ENCODE measurements at regions not wholly inside any gene's neighbourhood (a gene's known extent, or its start where the extent isn't known, plus 50 kb on each side); places are given as distances from the start of the nearest gene placed in this dataset.
"Not testable (repeated sequence)": the region's sequence is repeated elsewhere in the genome, so short reads cannot be mapped to it uniquely, and the experiment has no call there.

GRCh38 chr4:101669832-101670188 is 120.7 kb upstream of the BANK1 start:
- no peak for DNase-seq

DNA sequence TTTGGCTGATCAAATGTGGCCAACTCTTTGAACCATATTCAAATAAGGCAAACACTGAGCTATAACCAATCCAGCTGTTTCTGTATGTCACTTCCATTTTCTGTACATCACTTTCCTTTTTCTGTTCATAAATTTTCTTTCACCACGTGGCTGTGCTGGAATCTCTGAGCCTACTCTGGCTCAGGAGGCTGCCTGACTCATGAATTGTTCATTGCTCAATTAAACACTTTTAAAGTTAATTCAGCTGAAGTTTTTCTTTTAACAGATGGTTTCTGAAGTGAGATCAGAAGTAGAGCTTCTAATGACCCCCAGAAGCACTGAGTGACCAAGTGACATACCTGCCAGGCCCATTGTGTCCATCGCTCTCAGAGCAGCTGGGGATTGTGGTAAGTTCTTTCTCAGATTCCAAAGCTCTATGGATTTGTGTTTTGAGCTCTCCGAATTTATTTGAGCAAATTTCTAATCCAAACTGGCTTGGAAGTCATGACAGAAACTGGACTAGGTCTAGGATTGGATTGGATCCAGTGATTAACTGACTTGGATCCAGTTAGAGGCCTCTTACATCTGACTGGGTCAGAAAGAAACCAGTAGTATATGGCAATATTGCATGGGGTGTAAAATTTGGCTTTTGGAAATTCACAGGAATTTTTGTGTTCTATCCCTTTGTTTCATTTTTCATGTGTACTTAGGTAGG is 121.2 kb upstream of the BANK1 start:
- no peak for DNase-seq

- DNase-seq, result no peak
Observed at GRCh38 chr4:101667348-101667747, 123.2 kb upstream of the BANK1 start.

GRCh38 chr4:101660607-101661006 is 129.9 kb upstream of the BANK1 start:
- DNase-seq, result no peak

GRCh38 chr4:101655857-101656256 is 134.7 kb upstream of the BANK1 start:
- DNase-seq, result no peak

GRCh38 chr4:101655005-101655404 is 135.5 kb upstream of the BANK1 start:
- DNase-seq, result no peak

- no peak for DNase-seq
Observed at GRCh38 chr4:101651778-101652177, 138.8 kb upstream of the BANK1 start.

DNA sequence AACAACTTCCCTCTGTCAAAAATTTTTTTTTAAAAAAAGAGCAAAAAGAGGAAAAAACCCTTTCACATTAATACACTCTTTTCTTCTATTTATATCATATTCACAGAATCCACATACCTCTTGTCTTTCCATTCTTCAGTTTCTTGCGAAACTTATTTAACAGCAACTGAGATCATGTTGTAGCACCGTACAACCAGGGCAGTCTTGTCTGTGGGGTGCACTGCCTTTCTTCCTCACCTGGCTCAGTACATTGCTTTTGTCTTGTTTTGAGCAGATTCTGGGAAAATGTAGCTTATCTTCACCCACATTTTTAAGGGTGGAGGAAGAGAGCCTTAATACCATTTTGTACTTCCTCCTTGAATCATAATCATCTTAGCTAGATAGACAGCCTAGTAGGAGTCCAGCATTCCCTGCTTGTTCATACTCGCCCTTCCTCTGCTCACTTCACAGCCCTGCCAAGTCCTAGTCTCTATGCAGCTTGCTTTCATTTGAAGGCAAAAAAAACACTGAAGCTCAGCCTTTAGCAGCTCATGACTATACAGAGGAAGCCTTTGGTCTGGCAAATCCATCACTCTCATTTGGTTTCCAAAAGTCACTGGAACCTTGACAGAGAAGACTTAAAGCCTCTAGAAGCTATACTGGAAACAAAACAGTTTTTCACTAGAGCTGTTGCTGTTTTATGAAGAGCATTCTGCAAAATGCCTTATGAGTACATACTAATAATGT is 140.6 kb upstream of the BANK1 start:
- DNase-seq, result no peak

GRCh38 chr4:101647710-101648034 is 142.9 kb upstream of the BANK1 start:
- no peak for DNase-seq

DNA sequence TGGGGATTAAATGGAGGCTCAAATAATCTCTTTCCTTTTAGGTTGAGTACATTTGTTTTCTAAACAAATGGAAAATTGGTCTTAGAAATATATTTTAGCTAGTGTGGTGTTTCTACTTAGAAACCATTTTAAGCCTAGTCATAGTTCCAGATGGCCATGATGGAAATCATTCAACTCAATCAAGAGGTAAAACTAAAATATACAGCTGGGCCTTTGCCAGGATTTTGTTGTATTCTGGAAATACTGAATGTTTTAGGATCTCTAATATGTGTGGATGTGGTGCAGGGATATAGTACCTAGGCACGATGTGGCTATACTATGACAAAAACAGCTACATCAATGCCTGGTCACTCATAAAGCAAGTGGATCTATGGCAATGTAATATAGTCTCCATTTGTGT is 146.0 kb upstream of the BANK1 start:
- no peak for DNase-seq

GRCh38 chr4:101643186-101643837 is 147.2 kb upstream of the BANK1 start:
- DNase-seq, result no peak

DNA sequence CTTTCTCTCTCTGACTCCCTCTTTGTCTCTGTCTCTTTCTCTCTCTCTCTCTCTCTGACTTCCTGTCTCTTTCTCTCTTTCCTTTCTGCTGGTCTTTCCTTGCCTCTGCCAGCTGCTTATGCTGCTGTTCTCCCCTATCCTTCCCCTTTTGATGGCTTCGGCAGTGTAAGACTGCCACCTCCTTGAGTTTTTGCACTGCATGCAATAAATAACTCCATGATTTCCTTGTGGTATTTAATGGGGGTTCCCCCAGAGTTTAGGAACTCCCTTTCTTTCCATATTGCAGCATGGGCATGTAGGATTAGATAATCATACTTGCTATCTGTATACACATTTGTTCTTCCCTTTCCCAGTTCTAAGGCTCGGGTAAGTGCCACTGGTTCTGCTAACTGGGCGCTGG is 157.8 kb upstream of the BANK1 start:
- DNase-seq, result not testable (repeated sequence)

DNA sequence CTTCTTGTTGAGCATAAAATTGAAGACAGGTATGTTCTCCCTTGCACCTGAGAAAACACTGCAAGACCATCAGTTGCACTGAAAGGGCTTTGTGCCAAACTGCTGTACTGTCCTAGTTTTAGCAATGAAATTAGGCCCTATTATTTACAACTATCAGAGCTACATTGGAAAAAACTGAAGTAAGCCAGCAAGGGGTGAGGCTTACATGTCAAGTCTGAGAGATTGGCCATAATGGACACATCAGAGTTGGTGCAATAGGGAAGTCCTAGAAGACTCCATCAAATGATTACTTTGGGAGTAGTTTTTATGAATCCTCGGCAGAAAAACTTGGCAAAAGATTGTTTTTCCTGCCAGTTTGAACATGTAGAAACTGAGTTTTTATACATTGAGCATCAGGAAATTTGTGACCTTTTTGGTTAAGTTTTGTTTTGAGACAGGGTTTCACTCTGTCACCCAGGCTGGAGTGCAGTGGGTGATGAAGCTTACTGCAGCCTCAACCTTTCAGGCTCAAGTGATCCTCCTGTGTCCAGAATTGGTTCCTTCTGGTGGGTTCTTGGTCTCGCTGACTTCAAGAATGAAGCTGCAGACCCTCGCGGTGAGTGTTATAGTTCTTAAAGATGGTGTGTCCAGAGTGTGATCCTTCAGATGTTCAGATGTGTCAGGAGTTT is 160.1 kb upstream of the BANK1 start:
- DNase-seq, result no peak

- no peak for DNase-seq
Observed at GRCh38 chr4:101621120-101621519, 169.4 kb upstream of the BANK1 start.

DNA sequence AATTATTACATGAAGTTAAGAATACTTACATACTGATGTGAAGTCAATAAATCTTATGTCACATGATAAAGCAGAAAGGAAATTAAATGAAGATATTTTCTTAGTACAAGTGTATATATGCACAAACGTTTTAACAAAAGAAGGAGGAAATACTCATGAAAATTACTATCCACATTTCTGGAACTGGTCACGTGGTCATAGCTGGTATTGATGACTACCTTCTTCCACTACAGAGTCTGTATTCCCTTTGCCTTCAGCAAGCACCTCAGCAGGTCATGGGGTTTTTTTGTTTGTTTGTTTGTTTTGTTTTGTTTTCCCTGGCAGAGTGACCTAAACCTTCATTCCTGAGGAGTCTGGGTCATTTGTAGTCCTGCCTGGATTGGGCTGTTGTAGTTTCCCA is 174.9 kb upstream of the BANK1 start:
- no peak for DNase-seq

- DNase-seq, result not testable (repeated sequence)
Observed at GRCh38 chr4:101606989-101607388, 183.5 kb upstream of the BANK1 start.

GRCh38 chr4:101604976-101605375 is 185.6 kb upstream of the BANK1 start:
- DNase-seq, result no peak

GRCh38 chr4:101600287-101600686 is 190.2 kb upstream of the BANK1 start:
- no peak for DNase-seq

DNA sequence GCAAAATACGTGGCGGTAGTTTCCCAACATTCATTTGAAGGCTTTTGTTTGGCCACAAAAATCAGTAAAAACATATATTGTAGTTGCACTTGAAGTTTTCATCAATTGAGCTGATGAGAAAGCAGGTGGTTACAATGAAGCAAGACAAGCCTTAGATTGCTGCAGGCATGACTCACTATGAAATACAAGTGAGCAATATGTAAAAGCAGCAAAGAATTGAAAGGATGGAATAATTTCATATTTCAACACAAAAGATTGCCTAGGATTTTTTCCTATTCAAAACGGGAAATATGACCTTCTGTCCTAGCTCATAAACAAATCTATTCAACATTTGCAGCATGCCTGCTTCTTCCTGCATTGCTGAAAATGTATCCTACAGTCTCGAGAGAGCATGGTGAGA is 190.9 kb upstream of the BANK1 start:
- DNase-seq, result no peak

DNA sequence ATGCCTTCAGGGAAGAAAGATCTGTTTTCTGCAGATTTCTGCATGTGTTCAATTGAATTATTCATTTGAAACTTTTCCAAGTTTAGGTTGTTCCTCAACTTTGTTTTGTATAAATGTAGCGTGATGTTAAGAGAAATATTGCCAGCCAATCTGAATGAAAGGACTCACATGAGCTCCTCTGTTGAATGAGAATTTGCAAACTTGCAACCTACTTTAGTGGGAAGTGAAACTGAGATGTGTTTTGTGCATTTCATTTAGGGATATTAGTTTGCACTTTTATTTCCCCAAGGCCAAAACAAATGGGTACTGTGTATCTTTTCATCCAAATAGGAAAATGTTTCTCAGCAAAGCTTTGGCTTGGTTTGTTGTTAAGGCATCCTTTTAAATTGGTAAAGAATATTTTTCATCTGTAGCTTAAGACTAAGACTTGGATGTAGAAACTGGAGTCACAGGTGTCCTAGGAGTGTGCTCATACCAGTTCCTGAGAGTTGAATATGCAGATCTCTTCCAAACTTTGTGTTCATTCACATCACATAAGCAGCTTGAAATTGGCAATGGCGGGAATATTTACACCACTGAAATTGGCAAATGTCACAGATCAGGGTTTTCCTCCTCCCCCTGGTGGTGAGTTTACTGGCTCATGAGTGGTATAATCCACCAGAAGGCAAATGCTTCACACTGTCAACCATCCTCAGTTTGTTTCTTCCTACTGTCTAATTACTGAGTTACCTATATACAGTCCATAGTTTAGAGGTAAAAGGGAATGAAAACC is 193.6 kb upstream of the BANK1 start:
- no peak for DNase-seq

DNA sequence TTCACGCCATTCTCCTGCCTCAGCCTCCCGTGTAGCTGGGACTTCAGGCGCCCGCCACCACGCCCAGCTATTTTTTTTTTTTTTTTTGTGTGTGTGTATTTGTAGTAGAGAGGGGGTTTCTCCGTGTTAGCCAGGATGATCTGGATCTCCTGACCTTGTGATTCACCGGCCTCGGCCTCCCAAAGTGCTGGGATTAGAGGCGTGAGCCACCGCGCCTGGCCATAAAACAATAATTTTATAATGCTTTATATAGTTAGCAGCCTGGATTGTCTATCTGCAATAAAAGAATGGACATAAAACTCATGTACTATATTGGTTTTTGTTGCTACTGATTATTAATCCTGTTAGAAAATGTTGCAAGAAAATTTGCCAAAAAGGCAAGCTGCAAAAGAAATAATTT is 195.9 kb upstream of the BANK1 start:
- DNase-seq, result no peak

DNA sequence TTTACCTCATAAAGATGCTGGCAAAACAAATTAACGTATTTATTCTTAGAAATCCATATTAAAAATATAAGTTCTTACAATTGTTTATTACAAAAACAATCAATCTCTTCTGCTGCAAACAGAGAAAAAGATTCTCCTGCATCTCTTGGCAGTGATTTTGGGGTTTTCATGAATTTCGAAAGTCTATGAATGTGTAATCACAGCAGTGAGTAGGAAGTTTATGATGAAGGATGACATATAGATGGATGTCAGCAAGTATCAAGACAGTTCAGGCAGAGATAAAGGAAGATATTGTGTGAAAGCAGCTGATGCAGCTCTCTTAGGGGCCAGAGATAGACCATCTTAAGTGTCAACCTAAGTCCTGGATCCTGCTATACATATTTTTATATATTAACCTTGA is 196.9 kb upstream of the BANK1 start:
- no peak for DNase-seq

GRCh38 chr4:101584306-101584705 is 206.2 kb upstream of the BANK1 start:
- DNase-seq, result no peak
